GM12864 (cell line): ENCODE measurements at regions not wholly inside any gene's neighbourhood (a gene's known extent, or its start where the extent isn't known, plus 50 kb on each side); places are given as distances from the start of the nearest gene placed in this dataset.

Experiments
- DNase-seq: peaks from one replicate; pipeline ENCODE4 v3.0.0-alpha.2; 2011; ENCODE audit warnings: low read depth
- H3K4me3 ChIP-seq: 2 replicates; pipeline ENCODE4 v1.5.1; 2011; ENCODE audit warnings: mild to moderate bottlenecking, low read depth, low read length, control low read depth
- CTCF ChIP-seq: IDR thresholded peaks from 2 replicates; pipeline ENCODE4 v1.5.1; 2011; ENCODE audit warnings: low read depth, mild to moderate bottlenecking, moderate library complexity, low read length, control low read depth, inconsistent platforms; ENCODE audit errors: missing control alignments

GRCh38 chr15:96960711-96961480 is 630.4 kb downstream of the NR2F2 start:
- no peak for DNase-seq
- no peak overlapping the region for H3K4me3 ChIP-seq
- TF ChIP-seq CTCF: no peak

GRCh38 chr15:96966554-96966953 is 636.1 kb downstream of the NR2F2 start:
- TF ChIP-seq CTCF: no peak
- H3K4me3 ChIP-seq: no peak overlapping the region
- DNase-seq: no peak

- TF ChIP-seq CTCF: no peak
- no peak for DNase-seq
- no peak overlapping the region for H3K4me3 ChIP-seq
Observed at GRCh38 chr15:96969732-96970710, 639.5 kb downstream of the NR2F2 start.

GRCh38 chr15:96972201-96972600 is 641.7 kb downstream of the NR2F2 start:
- TF ChIP-seq CTCF: no peak
- no peak for DNase-seq
- no peak overlapping the region for H3K4me3 ChIP-seq

- TF ChIP-seq CTCF: no peak
- DNase-seq: no peak
- H3K4me3 ChIP-seq: no peak overlapping the region
Observed at GRCh38 chr15:96974761-96975160, 644.3 kb downstream of the NR2F2 start.

GRCh38 chr15:96977886-96978285 is 647.4 kb downstream of the NR2F2 start:
- no peak overlapping the region for H3K4me3 ChIP-seq
- DNase-seq: no peak

More at GRCh38 chr15:96977886-96978285, 647.4 kb downstream of the NR2F2 start:
- no peak for TF ChIP-seq CTCF
